RPMI7951 (cell line): ENCODE measurements at regions not wholly inside any gene's neighbourhood (a gene's known extent, or its start where the extent isn't known, plus 50 kb on each side); places are given as distances from the start of the nearest gene placed in this dataset.
"Not testable (repeated sequence)": the region's sequence is repeated elsewhere in the genome, so short reads cannot be mapped to it uniquely, and the experiment has no call there.

ENCODE experiments used
- DNase-seq: peaks from one replicate; pipeline ENCODE4 v3.0.0-alpha.2; 2012; ENCODE audit warnings: low read depth

DNA sequence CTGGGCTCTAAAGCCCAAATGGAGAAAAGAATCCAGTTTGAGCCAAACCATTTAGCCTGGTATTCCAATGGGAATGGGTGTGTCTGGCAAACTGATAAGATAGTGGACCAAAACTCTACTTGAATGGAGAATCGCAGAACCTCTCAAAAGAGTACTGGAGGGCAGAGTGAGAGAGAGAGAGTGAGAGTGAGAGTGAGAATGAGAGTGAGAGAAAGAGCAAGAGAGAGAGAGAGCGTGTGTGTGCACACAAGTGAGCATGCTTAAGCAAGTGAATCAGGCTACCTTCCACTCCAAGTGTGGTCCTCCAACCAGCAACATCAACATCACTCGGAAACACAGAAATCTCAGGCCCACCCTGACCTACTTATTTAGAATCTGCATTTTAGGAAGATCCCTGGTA is 58.8 kb downstream of the UQCRFS1 start:
- DNase-seq = no peak

DNA sequence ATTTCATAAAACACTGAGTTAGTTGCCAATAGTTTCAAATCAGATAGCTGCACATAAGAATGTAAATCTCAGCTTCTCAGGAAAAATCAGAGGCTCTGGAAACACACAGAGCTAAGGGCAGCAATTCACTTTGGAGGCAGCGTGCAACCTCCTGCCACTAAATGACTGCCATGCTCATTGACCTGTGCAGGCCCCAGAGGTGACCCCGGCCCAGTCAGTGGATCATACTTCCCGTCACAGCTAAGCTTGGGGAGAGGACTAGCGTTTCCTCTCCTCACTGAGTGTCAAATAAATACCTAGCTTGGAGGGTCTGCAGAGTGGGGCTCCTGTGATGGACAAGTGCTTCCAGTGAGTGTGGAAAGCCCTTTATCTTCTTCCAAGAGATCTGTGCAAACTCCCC is 67.2 kb downstream of the UQCRFS1 start:
- no peak for DNase-seq

DNA sequence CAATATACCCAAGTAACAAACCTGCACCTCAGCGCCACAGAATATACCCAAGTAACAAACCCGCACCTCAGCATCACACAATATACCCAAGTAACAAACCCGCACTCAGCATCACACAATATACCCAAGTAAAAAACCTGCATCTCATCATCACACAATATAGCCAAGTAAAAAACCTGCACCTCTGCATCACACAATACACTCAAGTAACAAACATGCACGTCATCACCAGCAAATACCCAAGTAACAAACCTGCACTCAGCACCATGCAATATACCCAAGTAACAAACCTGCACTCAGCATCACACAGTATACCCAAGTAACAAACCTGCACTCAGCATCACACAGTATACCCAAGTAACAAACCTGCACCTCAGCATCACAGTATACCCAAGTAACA is 69.8 kb downstream of the UQCRFS1 start:
- no peak for DNase-seq

DNA sequence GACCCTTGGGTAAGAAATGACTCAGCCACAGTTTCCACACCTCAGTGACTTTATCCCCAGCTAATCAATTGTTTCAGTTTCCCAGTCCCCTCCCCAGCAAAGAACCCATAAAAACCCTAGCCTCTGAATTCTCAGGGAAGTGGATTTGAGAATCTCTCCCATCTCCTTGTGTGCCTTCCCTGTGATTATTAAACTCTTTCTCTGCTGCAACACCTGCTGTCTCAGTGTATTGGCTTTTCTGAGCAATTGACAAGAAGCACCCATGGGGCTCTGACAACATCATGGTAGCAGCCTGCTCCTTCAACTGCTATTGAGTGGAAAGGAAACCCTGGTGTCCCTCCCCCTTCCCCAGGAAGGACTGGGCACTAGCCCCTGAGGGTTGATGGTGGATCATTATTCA is 73.7 kb downstream of the UQCRFS1 start:
- DNase-seq = no peak

DNA sequence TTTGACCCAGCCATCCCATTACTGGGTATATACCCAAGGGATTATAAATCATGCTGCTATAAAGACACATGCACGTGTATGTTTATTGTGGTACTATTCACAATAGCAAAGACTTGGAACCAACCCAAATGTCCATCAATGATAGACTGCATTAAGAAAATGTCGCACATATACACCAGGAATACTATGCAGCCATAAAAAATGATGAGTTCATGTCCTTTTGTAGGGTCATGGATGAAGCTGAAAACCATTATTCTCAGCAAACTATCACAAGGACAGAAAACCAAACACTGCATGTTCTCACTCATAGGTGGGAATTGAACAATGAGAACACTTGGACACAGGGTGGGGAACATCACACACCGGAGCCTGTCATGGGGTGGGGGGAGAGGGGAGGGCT is 74.7 kb downstream of the UQCRFS1 start:
- not testable (repeated sequence) for DNase-seq

DNA sequence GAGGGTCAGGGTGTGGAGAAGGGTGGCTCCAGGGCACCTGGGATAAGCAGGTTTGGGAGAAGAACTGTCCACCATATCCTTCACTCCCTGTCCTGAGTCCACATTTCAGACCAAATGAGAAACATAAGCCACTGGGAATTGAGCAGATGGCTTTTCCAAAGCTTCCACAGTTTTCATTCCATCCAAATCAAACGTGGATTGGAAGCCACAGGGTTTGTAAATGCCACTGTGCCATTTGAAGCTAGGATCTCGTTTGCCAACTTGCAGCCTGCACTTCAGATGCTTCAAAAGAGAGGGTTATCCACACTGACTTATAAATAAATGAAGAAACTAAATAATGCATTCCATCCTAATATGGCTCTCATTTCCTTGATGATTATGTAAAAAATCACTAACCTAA is 81.5 kb downstream of the UQCRFS1 start:
- no peak for DNase-seq

DNA sequence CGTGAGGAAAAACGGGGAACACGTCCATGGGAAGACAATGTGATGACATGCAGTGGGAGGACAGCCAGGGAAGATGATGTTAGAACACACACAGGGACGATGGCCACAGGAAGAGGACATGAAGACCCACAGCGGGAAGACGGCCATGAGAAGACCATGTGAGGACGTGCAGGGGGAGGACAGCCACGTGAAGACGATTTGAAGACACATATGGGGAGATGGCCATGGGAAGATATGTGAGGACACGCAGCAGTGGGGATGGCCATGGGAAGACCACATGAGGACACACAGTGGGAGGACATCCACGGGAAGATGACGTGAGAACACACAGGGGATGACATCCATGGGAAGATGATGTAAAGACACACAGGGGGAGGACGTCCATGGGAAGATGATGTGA is 83.8 kb downstream of the UQCRFS1 start:
- DNase-seq = no peak

DNA sequence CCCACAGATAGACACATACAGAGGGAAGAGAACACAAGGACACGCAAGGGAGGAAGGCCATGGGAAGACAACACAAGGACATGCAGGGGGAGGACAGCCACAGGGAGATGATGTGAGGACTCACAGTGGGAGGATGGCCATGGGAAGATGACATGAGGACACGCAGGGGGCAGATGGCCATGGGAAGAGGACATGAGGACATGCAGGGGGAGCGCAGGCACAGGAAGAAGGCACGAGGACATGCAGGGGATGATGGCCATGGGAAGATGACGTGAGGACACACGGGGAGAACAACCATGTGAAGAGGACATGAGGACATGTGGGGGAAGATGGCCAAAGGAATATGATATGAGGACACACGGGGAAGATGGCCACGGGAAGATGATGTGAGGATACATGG is 84.7 kb downstream of the UQCRFS1 start:
- no peak for DNase-seq

DNA sequence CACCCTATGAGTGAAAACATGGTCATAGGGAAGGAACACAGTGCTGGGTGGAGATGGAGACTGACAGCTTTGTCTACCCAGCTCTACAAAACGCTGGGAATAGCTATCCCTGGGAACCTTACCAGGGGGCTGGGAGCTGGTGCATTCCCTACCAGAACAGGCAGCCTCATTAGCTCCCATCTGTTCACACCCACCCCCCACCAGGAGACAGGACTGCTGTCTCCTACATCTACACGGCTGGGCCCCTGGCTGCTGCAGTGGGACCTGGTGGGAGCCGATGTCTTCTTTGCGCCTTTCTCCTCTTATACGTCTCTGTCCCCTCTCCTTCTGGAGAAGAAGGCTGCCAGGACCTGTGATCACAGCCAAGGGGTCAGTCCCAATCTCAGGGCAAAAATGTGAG is 90.8 kb downstream of the UQCRFS1 start:
- DNase-seq = no peak

DNA sequence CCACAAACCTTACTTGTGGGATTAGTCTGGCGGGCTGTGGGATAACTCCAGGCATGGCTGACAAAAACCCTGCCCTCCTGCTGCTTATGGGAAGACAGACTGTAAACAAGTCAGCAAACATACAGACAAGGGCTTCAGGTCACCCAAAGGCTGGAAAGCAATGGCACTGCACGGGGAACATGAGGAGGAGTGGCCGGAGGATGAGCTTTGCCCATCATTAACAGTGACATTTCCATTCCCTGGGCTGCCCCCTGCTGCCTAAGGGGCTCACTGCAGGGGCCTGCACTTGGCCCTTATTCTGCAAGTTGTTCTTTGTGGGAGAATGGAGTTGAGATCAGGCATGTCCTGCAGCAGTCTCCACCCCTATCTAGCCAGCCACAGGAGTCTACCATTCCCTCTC is 91.3 kb downstream of the UQCRFS1 start:
- DNase-seq = no peak

DNA sequence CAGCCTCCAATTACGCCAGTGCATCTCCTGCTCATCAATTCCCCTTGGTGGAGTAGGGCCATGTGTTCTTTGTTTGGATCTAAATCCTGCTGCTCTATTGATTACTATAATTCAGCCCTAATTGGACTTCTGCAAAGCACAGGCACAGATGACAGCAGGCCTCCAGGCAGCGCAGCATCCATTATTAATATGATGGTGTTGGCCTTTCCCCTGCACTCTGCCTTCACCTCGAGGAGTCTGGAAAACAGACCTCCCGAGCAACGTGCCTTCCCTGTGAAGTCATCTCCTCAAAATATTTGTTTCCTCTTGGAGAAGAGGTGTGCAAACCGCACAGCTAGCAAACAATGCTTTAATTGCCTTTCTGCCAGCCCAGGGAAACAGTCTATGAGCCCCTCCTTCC is 92.5 kb downstream of the UQCRFS1 start:
- DNase-seq = no peak

DNA sequence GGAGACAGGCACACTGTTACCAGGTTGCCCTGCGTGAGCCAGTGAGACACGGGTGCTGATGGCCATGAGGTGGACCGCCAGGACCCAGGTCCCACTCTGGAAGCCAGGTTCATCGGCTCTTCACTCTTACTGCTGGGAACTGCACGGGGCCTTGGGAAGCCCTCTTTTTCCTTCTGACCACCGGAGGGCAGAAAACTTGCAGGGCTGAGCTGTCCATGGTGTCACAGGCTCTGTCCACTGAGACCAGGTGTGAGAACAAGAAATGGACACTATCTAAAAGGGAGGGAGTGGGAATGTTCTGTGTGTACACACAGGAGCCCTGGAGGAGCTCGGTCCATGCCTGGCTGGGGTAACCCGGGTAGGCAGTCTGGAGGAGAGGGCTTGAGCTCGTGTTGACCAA is 93.4 kb downstream of the UQCRFS1 start:
- DNase-seq = no peak

DNA sequence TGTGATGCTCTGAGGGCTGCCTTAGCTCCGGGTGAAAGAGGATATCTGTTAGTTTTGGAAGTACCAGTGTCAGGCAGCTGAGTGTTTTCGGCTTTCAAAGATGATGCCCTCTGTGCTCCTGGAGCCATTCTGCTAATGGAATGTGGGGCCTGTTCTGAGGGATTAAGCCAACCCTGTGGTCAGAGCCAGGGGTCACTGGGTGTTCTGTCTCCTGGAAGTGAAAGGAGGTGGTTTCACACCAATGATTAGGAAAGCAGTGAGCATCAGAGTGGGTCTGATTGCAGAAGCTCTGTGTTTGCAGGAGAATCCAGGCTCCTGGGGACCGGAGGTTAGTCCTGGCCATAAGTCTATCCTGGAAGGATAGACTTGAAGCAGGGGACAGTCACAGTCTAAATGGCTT is 94.6 kb downstream of the UQCRFS1 start:
- no peak for DNase-seq

DNA sequence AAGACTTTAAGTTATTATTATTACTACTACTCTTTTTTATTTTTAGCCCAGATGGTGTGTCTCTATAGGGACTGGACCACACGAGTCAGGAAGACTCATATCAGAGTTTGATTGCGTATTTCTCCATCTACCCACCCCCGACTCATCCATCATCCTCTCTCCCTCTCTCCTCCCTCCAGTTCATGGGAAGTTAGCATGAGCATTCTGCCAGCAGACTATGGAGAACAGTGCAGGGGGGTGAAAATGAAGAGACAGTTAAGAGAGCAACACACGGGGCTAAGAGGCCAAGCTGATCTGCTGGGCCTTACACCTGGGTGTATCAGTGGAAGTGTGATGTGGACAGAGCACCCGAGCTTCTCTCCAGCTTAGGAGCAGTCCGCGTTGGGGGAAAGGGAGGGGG is 95.0 kb downstream of the UQCRFS1 start:
- no peak for DNase-seq

DNA sequence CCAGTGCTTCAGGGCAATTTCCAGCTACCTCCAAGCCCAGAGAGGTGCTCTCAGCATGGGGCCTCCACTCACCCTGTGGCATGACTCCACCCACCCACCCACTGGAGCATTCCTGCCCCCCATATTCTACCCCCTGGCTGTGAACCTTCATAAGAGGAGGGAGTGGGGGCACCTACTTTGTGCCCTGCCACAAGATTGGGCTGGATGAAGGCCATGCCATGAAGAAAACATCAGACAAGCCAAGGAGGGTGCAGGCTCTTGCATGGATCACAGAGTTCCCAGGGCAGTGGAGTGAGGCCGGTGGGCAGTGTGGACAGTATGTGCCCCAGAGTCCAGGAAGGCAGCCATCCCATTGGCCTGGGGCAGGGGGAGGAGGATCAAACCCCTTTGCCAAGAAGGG is 97.8 kb downstream of the UQCRFS1 start:
- DNase-seq = no peak

DNA sequence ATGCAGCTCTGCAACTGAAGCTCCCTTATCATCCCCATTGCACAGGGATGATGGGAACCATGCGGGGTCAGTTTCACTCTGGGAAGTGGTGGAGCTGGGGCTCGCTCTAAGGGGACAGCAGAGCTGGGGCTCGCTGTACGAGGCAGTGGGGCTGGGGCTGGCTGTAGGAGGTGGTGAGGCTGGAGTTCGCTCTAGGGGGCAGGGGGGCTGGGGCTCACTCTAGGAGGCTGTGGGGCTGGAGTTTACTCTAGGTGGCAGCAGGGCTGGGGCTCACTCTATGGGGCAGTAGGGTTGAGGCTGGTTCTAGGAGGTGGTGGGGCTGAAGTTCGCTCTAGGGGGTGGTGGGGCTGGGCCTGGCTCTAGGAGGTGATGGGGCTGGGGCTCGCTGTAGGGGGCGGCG is 99.1 kb downstream of the UQCRFS1 start:
- no peak for DNase-seq

DNA sequence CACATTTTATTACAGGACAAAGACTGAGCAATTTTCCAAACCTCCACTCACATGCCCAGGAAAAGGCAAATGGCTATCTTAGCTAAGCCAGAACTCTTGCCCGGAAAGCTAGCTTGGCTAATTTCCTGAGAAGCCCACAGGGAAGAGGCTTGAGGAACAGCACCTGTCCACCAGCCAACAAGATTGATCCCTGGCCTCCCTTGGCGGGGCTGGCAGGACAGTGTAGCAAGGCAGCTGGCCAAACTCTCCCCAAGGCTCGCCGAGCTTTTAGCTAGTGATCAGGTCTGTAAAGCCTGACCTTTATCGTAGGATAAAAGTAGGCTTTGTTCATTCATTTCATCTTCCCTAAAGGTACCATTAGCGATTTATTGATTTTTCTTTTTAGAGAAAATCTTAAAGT is 101.4 kb downstream of the UQCRFS1 start:
- DNase-seq = no peak

DNA sequence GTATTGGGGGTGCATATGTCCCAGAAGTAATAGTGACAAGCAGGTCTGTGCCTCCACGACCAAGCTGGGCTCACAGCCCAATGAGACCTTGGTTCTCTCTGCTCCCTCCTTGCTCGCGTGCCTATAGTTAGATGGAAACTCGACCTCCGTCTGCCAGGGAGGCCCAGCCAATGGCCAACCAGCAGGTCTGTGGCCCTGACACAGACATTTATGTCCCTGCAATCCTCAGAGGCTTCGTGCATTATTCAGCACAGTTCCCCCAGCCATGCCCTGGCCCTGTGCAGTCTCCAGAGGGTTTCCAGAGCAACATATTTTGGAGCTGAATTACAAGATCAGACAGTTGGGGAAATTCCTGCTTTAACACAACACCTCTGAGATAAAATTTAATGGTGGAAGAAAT is 105.1 kb downstream of the UQCRFS1 start:
- DNase-seq = no peak

DNA sequence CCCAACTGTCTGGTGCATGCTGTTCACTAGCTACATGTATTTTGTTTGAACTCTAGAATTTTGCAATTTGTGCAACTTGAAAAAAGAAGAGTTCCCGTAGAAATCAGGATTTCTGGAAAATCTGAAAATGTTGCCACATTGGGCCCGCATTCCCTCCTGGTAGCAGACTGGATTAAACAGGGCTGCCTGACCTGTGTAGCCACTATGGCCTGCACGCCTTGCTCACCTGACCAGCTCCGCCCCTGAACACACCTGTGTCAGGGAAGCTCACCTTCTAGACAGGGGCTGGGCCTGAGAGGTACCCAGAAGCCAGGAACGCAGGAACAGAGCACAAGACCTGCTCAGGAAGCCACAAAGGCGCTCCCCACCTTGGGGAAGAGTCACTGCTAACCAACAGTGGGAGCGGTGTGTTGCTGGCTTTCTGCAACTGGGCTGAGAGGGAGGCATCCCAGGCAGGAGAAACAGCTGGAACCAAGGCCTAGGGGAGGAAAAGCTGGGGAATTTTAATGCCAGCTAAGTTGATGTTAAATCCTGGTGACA is 106.5 kb downstream of the UQCRFS1 start:
- DNase-seq = no peak

DNA sequence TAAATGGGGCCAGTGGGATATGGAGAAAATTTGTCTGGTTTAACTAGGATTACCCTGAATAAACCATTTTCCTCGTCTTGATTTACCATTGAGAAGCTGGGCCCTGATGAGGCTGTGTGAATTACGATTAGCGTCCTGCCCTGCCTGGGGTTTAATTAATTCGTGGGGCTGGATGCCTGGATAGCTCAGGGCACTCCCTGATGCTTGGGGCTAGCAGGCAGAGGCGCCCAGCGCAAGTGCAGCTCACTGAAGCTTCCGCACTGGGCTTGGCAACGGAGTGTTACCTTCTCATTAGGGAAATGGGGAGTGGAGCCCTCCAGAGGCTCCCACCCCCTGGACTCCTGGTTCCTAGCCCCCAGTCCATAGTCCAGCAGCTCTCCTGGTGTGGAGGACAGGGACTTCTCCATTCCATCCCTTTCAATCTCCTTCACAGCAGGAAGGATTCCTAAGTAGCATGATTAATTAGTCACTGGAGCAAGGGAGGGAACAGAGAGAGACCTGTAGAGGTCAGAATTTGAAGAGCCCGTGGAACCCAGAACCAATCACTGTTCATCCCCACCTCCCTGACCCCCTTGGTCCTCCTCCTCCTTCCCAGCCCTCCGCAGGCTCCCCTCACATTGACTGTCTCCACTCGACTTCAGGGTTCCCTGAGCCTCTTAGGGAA is 107.2 kb downstream of the UQCRFS1 start:
- no peak for DNase-seq

DNA sequence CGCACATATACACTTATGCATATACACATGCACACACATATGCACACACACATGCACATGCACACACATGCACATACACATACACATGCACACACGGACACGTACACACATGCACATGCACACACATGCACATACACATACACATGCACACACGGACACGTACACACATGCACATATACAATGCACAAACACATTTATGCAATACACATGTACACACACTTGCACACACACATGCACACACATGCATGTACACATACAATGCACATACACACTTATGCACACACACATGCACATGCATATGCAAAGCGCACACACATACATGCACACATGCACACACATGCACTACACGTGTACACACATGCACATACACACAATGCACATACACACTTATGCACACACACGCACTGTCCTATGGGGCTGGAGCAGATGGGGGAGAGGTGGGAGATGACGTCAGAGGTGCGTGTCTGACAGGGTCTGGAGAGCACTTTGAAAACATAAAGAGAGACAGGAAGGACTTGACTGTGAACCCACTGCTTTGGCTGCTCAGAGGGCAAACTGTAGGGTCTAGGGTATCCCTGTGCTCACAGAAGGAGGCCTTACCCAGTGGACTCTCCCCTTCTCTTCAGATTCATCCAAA is 108.2 kb downstream of the UQCRFS1 start:
- DNase-seq = no peak

DNA sequence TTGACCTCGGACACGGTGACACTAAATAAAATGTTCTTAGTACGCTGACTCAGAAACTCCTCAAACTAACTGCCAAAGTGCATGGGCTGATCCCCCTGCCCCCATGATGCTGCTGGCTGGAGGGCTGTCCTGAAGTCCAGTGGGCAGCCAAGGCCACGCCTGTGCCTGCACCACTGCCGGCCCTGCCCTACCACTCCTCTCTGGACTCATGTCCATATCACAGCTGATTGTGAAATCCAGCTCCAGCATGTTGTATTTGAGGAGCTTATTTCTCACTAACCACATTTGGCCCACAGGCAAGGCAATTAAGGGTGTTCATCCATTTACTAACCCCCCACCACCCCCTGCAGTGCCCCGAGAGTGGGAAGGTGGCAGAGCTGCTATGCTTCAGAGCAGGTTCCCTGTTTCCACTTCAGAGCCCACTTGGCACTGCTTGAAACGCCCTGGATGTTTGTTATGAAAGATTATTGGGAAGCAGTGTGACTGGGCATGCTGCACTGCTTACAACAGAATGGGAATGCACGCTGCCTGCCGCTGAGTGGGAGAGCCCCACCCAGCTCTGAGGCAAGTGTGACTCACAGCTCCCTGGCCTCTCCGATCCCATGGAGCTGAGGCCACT is 114.0 kb downstream of the UQCRFS1 start:
- DNase-seq = peak; percentile 80

DNA sequence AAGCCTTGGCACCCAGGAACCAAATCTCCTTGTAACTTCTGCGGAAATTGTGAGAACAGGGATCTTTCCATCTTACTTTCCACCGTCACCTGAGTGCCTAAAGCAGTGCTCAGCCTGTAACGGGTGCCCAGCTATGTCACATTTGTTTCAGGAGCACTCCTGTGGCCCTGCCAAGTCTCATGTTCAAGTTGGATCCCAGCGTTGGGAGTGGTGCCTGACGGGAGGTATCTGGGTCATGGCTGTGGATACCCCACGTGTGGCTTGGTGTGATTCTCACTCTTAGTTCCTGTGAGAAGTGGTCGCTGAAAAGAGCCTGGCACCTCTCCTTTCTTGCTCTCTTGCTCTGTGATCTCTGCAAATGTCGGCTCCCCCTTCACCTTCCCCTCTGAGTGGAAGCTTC is 114.9 kb downstream of the UQCRFS1 start:
- no peak for DNase-seq
